OCI-LY1 (cell line): ENCODE measurements at regions not wholly inside any gene's neighbourhood (a gene's known extent, or its start where the extent isn't known, plus 50 kb on each side); places are given as distances from the start of the nearest gene placed in this dataset.

ENCODE experiments used
- EZH2 ChIP-seq: fragments of 200-600 bp; sonication (generic), shearing (Covaris generic); IDR thresholded peaks from 2 replicates; pipeline ENCODE4 v1.8.0; 2017; ENCODE audit warnings: borderline replicate concordance, mixed run types, mild to moderate bottlenecking, antibody characterized with exemption, low read length, moderate library complexity, mixed read lengths
- TF ChIP-seq, protein P1 (sequence below): fragments of 200-600 bp; sonication (generic), shearing (Covaris generic); IDR thresholded peaks from 2 replicates; pipeline ENCODE4 v1.5.1; 2017; ENCODE audit warnings: mild to moderate bottlenecking, antibody characterized with exemption, low read length, moderate library complexity, mixed read lengths

DNA sequence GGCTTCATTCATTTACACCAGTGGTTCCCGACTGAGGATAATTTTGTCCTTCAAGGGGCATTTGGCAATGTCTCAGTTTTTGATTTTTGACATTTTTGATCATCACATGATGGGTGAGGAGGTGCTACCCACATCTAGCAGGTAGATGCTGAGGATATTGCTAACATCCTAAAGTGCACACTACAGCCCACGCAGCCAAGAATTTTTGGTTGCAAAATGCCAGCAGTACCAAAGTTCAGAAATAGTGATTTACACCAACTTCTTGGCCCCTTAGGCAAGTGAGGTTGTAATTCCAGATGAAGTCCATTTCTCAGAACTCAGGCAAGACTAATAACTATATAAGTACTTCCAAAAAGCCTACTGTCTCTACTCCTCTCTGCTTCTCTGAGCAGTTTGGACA lies 80.1 kb upstream of the TSHZ2 start:
- TF ChIP-seq, protein P1, sequence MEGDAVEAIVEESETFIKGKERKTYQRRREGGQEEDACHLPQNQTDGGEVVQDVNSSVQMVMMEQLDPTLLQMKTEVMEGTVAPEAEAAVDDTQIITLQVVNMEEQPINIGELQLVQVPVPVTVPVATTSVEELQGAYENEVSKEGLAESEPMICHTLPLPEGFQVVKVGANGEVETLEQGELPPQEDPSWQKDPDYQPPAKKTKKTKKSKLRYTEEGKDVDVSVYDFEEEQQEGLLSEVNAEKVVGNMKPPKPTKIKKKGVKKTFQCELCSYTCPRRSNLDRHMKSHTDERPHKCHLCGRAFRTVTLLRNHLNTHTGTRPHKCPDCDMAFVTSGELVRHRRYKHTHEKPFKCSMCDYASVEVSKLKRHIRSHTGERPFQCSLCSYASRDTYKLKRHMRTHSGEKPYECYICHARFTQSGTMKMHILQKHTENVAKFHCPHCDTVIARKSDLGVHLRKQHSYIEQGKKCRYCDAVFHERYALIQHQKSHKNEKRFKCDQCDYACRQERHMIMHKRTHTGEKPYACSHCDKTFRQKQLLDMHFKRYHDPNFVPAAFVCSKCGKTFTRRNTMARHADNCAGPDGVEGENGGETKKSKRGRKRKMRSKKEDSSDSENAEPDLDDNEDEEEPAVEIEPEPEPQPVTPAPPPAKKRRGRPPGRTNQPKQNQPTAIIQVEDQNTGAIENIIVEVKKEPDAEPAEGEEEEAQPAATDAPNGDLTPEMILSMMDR: no peak
- TF ChIP-seq EZH2: no peak
